MM.1S (cell line): ENCODE measurements at regions not wholly inside any gene's neighbourhood (a gene's known extent, or its start where the extent isn't known, plus 50 kb on each side); places are given as distances from the start of the nearest gene placed in this dataset.

Experiments
- CTCF ChIP-seq: fragments of 300-600 bp; sonication (generic); IDR thresholded peaks from 2 replicates; pipeline ENCODE4 v1.5.1; 2016; ENCODE audit warnings: antibody characterized with exemption, low read length, mixed read lengths
- EZH2 ChIP-seq: fragments of 300-600 bp; sonication (generic); optimal IDR thresholded peaks from 2 replicates; pipeline ENCODE3; 2017; ENCODE audit warnings: low read depth, mild to moderate bottlenecking, antibody characterized with exemption, low read length, mixed read lengths

GRCh38 chr19:29387586-29387985, 138.2 kb upstream of the VSTM2B start:
- TF ChIP-seq CTCF (no peak), EZH2 (no peak)
